Inferior parietal cortex (tissue), 1 donor: ENCODE measurements at regions not wholly inside any gene's neighbourhood (a gene's known extent, or its start where the extent isn't known, plus 50 kb on each side); places are given as distances from the start of the nearest gene placed in this dataset.

Experiments used
- DNase-seq: peaks from one replicate; pipeline ENCODE4 v3.0.0-alpha.2; 2016; ENCODE audit errors: extremely low spot score

DNA sequence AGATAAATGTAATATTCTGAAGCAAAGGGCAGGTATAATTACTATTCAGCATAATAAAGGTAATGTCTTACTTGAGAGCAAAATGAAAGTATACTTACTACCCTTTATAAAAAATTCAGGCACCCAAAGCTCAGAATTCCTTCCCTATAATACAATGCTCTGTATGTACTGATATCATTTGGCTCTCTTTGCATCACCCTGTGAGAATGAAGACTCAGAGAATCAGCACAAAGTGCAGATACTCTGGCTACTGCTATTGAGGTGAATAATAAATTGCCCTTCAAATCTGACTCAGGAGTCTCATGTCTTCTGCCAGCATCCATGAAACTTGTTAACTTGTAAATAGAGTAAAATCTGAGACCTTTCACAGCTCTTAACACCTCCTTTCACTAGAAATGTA lies 108.5 kb upstream of the KCTD3 start:
- DNase-seq, result no peak

DNA sequence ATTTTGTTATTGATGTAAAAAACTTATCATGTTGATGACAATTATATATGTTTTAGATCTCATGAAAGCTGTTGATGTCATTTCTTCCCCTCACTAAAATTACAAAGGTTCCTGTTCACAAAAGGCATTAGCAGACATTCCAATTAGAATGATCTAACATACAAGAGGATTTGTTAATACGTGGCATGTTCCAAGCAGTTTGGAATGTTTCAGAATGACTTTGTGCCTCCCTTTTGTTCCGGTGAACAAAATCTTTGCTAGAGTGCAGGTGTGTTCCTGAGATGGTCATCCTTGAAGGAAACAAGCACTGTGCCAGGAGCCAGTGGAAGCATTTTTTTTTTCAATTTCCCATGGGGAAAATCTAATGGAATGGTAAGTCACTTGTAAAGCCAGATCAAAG lies 108.0 kb upstream of the KCTD3 start:
- no peak for DNase-seq

DNA sequence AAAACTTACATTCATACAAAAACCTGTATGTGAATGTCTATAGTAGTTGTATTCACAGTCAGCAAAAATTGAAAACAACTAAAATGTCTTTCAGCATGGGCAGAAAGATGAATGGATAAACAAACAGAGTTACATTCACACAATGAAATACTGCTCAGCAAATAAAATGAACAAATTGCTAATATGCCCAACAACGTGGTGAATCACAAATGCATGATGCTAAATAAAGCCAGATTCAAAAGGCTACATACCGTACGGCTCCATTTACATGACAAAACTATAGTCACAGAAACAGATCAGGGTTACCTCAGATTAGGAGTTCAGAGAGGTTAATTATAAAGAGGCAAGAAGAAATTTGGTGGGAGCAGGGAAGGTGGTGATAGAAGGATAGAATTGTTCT lies 100.7 kb upstream of the KCTD3 start:
- no peak for DNase-seq

DNA sequence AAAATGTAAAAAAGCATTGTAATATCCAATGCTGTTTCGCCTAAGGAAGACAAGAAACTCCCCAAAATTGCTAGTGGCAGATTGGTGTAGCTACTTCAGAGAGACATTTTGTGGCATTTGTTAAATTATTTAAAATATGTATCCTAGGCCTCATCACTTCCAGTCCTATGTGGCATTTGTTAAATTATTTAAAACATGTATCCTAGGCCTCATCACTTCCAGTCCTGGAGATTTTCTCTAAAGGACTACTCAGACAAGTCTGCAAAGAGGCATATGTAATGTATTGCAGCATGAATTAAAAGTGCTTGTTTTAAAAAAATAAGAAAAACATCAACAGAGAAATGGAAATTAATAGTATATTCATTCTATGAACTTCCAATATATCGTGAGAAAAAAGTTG lies 95.6 kb upstream of the KCTD3 start:
- DNase-seq, result no peak

DNA sequence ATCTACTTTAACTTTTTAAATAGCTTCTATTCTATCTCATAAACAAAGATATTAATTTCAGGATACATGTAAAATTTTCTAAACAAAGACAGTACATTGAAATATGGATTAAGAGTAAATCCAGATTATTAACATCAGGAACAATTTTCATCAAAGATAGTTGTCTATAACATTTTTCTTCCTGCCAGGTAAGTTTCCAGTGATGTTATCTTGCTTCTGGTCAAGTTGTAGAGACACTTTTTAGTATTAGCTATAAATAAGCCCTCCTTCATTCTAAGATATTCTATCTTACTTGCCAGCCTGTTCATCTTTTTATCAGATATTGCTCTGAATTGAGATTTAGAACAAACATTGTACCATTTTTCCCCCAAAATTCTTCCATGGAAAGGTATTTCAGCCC lies 94.4 kb upstream of the KCTD3 start:
- DNase-seq, result no peak

DNA sequence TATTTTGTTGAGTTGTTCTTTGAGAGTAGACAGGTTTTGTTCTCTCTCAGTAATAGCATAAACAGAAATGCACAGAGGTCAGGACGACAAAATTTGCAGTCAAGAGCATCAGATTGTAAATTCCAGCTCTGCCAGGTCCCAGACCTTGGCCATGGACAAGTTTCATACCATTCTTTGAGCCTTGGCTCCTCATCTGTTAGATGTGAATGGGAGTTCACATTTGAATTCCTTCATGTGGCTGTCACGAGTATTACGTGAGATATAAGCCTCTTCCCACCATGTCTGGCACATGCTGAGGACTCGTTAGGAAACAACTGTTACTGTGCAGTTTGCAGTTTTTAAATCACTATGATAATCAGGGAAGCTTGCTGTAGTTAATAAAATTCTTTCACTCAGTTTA lies 93.2 kb upstream of the KCTD3 start:
- DNase-seq, result no peak

DNA sequence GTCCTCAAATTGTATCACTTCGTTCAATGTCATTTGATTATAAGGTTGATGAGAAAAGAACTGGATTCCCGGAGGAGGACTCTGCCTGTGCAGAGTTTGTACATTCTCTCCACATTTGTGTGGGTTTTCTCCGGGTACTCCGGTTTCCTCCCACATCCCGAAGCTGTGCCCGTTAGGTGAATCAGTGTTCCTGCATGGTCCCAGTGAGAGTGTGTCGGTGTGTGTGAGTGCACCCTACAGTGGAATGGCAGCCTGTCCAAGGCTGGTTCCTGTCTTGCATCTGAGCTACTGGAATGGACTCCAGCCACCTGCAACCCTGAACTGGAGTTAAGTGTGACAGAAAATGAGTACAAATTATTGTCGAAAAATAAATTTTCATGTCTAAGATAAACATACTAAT lies 92.2 kb upstream of the KCTD3 start:
- DNase-seq, result no peak

DNA sequence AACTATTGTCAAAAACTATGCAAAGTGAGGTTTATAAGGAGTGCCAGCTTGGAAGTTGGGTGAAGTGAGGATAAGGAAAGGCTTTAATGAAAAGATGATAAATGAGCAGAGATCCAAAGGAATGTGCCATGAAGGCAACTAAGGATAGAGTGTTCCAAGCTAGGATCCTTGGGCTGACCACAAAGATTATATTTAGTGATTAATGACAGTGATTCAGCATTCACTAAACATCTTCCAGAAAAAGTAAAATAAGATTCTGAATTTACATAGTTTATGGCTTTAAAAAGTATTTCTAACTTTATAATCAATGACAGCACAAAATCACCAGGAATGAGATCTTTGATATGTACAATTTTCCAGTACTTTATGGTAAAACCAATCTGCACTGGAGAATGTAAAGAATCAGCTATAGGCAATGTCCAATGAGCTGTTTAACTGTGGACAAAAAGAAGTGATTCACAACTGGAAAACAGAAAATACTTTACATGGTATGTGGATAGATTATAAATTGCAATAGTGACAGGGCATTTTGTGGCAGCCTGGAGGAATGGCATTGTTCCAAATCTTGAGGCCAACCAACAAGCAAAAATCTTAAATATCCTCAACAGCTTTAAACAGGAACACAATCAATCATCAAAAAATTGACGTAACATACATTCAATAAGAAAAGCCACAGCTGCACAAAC lies 91.2 kb upstream of the KCTD3 start:
- no peak for DNase-seq

DNA sequence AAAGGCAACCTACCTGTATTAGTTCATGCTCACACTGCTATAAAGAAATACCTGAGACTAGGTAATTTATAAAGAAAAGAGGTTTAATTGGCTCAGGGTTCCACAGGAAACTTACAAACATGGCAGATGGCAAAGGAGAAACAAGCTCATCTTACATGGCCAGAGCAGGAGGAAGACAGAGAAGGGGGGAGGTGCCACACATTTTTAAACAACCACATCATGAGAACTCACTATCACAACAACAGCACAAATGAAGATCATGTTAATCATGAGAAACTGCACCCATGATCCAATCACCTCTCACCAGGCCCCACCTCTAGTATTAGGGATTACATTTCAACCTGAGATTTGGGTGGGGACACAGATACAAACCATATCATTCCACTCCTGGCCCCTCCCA lies 90.6 kb upstream of the KCTD3 start:
- DNase-seq, result no peak

DNA sequence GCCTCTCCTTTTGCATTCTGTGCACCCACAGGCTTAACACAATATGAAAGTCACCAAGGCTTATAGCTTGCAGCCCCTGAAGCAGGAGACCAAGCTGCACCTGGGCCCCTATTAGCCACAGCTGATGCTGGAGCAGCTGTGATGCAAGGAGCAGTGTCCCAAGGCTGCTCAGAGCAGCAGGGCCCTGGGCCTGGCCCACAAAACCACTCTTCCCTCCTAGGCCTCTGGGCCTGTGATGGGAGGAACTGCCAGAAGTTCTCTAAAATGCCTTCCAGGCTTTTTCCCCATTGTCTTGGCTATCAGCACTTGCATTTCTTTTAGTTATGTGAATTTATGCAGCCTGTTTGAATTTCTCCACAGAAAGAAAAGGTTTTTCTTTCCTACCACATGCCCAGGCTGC lies 89.5 kb upstream of the KCTD3 start:
- DNase-seq, result no peak

DNA sequence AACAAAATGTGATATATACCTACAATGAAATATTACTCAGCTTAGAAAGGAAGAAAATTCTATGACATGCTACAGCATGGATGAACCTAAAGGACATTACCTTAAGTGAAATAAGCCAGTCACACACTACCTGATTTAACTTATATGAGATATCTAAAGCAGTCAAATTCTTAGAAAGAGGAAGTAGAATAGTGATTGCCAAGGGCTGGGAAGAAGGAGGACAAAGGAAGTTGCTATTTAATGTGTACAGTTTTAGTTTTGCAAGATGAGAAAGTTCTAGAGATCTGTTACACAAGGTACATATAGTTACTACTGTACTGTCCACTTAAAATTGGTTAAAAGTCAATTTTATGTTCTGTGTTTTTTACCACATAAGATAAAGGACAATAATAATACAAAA lies 87.5 kb upstream of the KCTD3 start:
- DNase-seq, result no peak

DNA sequence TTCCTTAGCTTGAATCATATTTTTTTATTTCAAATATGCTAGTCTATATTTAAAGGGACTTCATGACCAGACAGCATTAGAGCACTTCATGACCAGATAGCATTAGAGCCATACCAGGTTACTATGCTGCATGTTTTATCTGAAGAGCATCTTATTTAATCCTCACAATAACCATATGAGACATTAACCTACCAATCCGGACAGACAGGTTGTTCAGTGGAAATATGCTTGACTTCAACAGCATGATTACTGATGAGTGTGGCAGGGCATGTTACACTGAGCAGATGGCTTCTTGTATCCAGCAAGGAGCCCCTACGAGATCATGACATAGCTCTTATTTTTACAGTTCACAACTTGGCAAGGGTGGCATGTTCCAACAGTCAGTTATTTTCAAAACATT lies 85.0 kb upstream of the KCTD3 start:
- no peak for DNase-seq

DNA sequence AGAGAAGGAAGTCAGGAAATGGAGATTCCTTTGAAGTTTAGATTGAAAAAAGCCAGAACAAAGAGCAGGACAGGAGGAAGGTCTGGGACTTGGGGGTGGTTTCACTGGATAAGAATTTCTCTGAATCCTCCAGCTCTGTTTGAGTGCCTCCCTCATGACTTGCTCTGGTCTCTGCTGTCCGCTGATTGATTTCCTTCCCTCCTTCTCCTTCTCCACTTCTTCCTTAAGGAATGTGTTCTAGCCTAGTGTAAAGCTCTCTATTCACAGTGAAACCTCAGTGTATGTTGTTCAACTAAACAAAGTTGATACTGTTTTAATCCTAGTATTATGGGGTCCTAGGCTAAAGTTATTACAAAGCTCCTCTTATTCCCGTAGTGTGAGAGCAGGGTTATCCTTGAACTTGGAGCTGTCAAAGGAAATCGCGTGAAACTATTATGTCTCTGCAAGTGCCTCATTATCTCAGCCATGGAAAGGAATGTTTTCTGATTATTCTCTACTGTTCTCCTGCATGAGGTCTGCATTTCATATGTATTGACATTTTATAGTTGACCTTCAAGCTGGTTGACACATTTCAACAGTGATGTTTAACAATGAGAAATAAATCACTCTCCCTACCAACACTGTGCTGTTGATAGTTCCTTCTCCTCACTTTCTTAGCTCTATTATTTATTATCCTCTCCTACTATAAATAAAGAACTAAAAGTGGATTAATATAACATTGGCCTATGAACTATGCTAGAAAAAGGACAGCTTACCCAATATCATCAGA lies 82.7 kb upstream of the KCTD3 start:
- no peak for DNase-seq

DNA sequence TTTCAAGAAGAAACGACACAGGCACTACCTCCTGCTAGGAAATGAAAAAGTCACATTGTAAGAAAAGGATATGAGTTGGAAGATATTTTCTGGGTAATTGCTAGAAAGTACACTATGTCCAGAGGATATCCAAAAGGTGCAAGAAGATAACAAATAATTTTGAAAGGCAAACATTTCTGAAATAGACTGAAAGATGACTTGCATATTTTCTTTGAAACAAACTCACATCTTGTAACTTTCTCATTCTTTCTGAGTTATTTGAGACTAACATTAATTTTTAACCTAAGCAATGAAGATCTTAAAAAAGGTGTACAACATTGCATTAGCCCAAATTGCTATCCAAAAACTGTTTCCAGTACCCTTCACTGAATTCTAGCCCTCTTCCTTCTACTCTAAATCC lies 79.6 kb upstream of the KCTD3 start:
- DNase-seq, result no peak

DNA sequence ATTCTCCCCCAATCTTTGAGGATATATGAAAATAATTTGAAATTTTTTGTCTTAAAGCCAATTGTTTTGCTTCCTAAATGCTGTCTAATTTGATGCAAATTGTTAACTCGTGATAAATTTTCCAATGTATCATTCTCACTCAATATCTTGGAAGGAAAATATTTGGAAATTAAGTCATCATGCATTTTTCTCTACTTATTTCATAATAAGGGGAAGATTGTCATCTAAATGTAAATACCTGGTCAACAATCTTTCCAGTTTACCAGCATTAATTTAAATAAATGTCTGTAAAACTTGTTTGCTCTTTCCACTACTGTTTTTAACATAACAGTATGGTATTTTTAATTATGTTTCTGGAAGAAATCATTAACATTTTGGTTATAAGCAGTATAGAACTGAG lies 78.3 kb upstream of the KCTD3 start:
- DNase-seq, result no peak

DNA sequence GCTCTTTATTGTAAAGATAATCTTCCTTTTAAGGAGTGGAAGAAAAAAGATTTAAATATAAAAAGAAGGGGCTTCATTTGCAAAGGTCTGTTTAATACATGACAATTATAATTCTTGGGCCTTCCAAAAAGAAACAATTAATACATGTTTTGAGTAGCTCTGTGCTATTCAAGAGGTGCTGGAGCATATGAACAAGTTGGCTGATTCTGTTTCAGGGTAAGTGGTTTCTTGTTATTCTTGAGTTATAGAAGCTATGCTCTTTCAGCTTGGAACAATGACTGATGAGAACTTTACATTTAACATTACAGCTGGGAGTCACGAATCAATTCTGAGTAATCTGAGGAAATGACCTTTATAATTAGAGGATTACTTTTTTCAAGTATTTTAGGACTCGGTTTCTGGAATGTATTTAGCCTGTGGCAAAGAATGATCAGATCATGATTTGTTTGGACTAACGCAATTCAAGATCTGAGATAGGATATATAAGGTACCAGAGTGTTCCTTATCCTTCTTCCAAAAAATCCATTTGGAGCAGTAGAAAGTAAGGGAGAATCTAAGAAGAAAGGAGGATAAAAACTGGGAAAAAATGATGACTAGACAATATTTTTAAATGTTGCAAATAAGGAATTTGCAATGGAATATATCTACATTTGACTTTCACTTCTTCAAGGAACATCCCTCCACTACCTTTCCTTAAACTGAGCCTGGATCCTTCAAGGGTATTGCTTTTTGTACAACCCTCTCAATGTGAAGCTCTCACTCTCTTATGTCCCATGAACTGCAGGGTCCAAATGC lies 77.1 kb upstream of the KCTD3 start:
- DNase-seq, result no peak

DNA sequence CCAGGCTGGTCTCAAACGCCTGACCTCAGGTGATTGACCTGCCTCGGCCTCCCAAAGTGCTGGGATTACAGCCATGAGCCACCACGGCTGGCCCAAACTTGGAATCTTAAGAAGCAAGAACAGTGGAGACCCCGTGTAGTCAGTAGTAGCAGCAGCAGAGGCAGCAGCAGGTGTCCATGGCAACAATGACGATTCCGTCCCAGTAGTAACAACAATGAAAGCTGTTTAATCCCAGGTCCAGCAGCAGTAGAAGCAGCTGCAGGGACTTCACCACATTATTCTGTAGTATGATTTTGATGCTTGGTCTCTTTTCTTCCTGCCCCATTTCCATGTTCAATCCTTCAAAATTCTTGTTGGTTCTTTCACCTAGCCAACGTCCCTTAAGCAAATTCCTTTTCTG lies 69.6 kb upstream of the KCTD3 start:
- no peak for DNase-seq

DNA sequence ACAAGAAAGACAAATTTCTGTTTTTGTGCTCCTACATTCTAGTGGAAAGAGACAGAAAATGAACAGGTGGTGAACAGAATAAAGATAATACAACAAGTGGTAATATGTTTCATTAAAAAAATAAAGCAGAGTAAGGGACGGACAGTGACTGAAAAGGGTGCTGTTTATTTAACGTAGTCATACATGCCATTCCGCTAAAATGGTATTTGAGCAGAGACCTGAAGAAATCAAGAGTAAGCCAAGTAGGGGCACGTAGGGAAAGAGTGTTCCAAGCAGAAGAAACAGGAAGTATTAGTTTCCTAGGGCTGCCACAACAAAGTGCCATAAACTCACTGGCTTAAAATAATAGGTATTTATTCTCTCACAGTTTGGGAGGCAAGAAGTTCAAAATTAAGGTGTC lies 65.6 kb upstream of the KCTD3 start:
- no peak for DNase-seq

DNA sequence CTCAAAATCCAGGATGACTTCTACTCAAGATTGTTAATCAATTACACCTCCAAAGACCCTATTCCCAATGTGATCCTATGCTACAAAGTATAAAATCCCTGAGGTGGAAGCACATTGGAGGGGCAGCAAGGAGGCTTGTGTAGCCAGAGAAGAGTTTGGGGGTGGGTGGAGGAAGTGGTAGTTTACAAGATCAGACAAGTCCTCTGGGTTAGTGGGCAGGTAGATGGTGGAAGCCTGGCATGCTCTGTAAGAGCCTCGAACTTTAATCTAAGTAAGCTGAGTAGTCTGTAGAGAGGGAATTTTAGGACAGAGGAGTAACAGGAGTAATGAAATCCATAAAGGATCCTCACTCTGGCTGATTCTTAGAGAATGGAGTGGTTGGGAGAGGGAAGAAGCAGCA lies 65.0 kb upstream of the KCTD3 start:
- no peak for DNase-seq

DNA sequence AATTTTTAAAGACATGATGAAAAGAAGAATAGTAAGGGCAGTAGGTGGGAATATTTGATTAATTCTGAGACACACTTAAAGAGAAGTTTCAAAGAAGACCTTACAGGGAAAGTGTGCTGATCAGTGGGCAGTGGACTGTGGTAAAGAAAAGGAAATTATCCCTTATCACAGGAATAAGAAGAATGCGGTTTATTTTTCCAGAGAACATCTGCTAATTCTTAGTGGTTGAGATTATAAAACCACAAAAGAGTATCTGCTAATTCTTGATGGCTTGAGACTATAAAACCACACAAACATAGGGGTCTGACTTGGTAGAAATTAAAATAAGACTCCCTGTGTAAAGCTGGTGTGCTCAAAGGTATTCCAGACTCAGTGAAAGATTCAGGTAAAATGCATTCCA lies 60.0 kb upstream of the KCTD3 start:
- DNase-seq, result no peak

DNA sequence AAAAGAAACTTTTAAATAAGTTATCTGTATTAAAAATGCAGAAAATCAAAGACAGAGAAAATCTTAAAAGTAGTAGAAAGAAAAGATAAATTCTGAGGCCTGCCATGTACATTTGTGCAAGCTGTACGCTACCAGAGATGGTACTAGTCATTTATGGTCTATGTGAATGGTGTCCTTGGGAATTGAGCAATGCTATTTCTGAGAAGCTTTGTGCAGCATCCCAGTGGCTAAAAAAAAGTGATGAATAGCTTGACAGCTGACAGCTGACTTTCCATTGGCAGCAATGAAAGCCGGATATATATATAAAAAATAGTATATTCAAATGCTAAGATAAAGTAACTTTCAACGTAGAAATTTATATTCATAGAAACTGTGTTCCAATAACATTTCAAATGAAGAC lies 58.8 kb upstream of the KCTD3 start:
- DNase-seq, result no peak
